HG03139 (cell line): ENCODE measurements at regions not wholly inside any gene's neighbourhood (a gene's known extent, or its start where the extent isn't known, plus 50 kb on each side); places are given as distances from the start of the nearest gene placed in this dataset.

Experiments
- ATAC-seq: cut with Tn5 transposase; IDR thresholded peaks from one replicate; pipeline ENCODE4 v1.9.1; 2021; ENCODE audit not compliant: unreplicated experiment

DNA sequence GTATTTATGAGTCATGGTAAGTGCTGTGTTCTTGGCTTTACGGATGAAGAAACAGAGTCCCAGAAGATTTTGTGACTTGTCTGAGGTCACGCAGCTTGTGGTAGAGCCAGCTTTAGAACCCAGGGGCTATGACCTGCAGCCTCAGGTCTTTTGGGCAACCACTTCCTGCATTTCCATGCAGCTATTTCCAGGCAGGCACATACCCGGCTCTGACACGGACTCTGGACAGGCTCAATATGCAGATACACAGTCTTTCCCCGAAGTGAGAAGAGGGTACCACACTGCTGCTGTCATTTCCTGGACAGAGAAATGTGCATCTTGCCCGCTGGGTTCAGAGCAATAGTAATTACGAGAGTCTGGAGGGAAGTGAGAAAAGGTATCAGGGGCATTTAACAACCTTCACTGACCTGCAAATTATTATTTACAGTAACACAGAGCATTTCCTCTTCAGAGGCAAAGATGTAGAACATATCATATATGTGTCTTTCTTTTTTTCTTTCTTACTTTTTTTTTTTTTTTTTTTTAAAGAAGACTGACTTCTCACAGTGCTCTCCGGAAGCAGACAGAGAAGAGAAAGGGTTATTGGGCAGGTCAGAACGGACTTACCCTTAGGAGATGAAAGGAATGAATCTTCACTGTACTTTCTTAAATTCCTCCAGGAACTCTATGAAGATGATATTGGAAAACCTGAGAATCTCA lies 185.1 kb downstream of the CLIC5 start:
- peak; percentile 95 for ATAC-seq

DNA sequence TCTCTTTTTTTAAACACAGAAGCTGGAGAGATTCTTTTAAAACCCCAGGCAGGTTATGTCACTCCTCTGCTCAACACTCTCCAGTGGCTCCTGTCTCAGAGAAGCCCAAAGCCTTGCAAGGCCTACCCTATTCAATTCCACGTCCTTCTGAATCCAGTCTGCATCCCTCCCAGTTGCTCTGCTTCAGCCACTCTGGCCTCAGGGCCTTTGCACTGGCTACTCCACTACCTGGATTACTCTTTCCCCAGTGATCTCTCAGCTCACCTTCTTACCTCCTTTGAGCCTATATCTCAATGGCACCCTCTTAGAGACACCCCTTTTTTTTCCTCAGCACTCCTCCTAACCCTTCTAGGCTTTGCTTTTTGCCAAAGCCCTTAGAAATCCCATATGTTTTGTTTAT lies 185.8 kb downstream of the CLIC5 start:
- ATAC-seq, result no peak

DNA sequence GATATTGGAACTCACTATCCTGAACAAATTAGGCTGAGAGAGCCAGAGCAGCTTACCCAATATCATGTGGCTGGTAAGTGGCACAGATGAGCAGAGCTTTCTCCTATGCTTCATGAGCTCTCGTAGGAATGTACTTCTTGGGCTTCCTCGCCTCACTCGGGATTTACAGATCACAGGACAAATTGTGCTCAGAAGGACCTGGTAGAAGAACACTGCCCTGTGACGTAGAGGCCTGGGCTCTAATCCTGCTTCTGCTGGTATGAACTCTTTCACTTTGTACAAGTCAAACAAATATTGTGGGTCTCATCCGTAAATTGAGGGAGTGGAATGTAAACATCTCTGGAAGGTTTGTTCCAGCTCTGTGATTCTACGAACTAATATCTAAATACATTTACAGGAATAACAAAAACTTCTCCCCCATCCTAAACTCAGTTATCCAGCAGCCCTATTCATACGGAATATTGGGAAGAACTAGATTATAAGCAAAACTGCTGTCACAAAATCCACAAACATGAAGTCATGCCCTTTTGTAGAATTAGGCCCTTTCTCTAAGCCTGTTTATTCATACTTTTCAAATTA lies 187.6 kb downstream of the CLIC5 start:
- no peak for ATAC-seq

DNA sequence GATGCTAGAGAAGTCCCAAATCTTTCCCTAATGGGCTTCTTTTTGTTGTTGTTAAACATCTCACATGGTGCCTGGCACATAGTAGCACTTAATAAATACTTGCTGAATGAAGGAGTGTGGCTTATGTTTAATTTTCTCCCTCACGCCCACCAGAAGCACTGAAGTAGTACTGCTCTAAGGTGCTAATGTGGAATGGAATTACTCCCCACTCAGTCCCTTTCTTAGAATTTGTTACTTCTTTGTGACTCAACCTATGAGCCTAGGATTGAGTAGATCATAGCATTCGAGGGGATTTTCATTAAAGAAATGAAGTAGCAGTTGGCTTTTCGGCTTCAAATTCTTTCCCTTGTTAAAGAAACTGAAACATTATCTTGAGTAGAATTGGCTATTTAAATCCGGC lies 192.8 kb downstream of the CLIC5 start:
- ATAC-seq, result no peak

DNA sequence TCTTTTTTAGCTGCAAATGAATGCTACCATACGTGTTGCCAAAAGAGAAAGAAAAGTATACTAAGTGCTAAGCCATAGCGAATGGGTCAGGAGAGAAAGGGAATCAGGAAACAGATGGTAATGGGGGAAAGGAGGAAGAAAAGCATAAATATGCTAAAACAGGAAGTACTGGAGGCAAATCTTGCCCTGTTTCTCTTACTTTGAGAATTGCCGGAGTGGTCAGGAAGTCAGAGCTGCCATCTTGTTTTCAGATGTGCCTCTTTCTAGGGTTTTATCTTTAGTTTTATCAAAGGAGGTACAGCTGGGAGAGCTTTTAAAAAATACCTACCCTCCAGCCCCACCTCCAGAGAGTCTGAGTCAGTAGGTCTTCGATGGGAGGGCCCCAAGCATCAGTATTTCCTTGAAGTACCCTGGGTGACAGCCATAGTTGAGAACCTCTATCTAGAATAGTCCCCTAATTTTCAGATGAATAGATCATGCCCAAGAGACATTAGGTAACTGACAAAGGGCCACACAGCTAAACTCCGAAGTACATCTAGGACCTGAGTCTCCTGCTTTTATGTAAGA lies 193.3 kb downstream of the CLIC5 start:
- no peak for ATAC-seq

DNA sequence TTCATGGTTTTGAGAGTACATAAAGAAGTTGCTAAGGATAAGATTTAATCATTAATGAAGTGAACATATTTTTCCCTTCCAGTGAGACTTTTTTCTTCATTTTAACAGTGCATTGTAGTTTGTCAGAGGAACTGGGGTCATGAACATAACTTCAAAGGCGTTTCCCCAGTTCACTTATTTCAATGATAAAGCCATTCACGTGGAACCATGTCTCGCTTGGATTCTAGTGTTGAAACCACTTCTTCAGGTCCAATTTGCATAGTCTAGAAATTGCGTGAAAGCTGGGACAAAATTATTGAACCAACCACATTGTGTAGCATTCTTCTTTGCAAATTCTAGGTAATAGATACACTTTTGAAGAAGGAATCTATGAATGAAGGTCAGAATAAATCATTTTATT lies 197.0 kb downstream of the CLIC5 start:
- ATAC-seq, result no peak

DNA sequence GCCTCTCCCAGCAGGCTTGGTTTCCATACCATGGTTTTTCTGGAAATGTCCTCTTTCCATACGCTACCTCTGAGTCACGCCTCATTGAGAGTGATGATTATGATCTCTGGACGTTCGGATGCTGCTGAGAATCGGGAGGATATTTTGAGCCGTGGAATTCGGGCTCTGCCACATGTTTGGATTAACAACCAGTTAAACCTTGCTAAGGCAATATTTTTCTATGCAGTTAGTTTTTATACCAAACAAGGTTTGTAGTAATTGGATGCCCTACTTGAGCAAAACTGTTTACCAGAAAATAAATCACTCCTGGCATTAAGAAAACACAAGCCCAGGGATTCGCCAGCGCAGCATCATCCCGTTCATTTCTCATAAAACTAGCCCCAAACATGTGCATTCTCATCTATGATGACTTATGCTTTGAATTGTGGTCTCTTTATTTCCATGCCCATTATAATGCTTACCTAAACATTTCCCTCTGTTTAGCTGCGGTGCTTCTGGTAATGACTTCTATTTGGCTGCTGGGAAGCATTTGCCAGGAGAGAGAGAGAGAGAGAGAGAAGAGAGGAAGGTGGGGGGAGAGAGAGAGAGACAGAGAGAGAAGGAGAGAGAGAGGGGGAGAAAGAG lies 198.9 kb downstream of the CLIC5 start:
- ATAC-seq, result no peak

DNA sequence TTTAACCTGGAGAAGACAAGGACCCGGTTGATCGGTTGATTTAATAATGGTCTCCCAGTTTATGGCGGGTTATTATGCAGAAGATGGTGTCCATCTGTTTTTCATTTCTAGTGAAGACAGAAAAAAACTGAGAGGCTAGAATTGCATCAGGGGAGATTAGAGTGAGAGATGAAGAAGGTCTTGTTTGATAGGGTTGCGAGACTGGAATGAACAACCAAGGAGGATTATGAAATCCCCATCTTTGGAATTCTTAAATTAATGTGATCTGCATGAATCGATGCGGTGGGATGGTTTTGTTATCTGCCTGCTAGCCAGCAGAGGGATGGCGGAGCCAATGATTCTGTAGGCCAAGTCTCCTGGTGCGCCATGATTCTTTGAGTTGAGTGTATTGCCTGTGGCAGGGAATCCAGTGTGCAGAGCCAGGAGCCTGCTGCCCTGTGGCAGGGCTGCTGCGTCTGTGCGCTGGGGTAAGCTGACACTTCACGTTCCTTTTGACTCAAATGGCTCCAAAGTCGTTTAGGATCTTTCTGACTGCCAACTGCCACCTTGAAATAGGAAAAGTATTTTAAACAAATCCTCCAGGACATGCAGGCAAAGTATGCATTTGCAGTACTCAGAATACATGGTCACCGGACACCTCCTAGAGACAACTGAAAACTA lies 200.1 kb downstream of the CLIC5 start:
- no peak for ATAC-seq

DNA sequence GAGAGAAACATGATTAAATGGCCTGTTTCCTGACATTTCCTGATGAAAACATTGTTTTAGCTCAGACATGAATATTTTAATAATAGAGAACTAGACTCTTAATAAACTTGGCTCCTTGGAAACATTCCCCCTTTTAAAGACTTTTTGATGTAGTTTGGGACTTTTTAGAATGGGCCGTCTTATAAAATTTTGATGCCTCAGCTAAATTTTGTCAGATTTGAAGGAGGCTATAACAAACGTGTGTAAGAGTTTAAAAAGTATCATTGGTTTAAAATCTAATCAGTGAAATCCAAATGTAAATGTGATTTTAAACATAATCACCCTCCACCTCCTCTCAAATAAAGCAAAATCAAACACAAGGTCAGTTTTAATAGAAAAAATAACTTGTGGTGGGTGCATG lies 200.9 kb downstream of the CLIC5 start:
- ATAC-seq, result no peak

DNA sequence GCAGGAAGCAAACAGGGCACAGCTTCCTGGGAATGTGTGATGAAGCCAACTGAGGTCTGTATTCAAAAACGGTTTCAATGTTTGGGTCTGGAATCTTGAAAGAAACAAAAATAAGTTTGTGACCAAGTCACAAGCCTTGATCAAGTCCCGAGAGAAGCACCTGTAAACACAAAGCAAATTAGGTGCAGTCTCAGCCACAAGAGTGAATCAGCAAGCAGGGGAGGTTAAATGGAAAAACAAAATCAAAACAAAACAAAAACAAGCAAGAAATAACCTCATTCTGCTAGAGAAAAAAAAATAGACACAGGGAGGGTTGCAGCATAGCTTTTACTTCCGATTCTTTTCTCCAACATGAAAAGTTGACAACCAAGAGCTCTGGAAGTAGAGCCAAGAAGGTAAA lies 201.7 kb downstream of the CLIC5 start:
- no peak for ATAC-seq

DNA sequence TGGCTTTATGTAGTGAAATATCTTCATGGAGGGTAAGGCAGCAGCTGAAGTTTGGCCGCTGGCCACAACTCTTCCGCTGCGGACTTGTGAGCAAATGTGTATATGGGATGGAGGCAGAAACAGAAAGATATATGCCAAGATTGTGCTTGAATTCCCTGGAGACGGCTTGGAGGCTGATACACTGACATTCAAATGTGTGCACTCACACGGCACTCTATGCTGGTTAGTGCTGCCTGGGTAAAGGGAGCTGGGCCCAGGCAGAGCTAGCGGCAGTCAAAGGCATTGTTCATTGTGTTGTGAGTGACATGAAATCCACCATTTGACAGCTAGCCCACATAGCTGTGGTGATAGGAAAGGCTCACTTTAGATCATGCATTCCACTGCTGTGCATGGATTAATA lies 202.7 kb downstream of the CLIC5 start:
- ATAC-seq, result no peak

DNA sequence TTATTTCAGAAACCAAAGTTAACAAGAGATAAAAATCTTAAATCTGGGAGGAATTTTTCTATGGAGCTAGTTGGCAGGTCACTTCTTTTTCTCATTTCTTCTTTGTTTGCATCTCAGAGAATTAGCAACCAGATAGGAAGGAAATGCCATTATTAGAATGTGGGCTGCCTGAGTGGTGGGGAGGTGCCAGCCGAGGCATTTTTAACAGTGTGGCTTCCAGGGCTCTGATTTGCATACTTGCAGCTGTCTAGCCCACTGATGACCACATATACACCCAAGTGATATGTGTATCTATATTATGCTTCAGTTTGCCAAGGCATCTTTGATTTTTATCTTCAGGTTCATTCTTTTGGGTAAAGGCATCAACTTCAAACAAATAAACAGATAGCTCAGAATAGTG lies 206.7 kb downstream of the CLIC5 start:
- ATAC-seq, result peak; percentile 67

DNA sequence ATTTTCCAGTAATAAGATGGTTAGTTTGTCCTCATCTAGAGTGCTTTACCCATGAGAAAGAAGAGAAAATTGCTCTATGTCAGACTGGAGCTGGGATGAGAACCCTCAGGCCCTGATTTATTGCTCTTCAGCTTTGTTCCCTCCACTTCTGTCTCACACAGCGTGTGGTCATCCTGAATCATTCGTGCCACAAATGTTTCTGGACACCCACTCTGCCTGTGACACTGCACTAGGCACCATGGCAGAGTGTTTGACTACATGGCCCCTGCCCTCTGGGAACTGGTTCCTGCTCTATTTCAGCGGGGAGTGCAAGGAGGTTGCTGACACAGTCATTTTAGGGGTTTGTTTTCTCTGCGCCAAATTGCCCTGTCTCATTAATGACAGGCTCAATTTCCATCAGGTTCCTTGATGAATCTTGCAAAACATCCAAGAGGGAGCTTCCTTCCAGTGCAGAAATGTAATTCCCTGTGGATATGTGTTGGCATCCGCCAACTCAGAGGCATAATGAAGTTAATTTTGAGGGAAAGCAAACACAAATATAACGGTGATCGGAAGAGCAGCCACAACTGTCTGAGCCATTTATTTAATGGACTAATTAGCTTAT lies 207.5 kb downstream of the CLIC5 start:
- no peak for ATAC-seq

DNA sequence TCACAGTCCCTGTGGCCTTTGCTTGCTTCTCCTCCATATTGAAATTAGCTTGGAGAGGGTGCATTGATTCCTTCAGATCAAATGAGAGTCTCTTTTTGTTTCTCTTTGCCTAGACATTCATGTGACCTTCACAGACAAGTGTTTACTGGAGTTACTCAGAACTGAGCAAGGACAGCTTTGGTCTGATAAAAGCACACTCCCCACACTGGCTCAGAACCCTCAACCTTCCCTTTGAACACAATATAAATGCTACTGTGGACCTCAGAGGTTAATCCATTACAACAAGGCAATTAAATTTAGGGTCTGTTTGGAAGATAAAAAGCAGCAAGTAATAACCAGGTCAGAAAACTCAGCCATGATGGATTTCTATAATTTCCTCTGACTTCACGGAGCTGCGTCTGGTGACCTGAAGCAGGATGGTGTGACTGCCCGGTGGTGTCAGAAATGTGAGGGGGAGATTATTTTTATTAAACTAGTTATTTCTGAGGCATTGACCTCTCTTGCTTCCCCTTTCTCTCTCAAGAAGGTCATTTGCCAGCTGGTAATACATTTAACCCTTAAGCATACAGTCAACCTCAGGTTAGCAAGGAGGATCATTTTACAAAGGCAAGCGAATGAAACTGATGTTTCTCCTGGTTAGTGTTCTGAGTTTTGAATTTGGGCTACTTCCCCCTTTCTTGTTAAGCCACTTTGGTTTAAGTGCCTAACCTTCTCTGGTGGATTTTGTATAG lies 208.2 kb downstream of the CLIC5 start:
- no peak for ATAC-seq

DNA sequence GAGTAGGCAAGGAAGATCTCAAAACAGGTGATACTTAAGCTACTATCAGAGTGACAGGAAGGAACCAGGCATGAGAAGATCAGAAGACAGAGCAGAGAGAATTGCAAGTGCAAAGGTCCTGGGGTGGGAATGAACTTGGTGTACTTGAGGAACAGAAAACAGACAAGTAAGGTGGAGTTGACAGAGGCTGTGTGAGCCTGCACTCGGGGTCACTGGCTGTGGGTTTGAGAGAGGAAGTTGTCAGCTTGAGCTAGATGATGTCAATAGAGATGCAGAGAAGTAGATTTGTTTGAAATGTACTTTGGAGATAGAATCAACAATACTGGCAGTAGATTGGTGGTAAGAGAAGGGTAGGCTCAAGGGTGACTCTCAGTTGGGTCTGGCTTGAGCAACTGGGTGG lies 209.5 kb downstream of the CLIC5 start:
- no peak for ATAC-seq

DNA sequence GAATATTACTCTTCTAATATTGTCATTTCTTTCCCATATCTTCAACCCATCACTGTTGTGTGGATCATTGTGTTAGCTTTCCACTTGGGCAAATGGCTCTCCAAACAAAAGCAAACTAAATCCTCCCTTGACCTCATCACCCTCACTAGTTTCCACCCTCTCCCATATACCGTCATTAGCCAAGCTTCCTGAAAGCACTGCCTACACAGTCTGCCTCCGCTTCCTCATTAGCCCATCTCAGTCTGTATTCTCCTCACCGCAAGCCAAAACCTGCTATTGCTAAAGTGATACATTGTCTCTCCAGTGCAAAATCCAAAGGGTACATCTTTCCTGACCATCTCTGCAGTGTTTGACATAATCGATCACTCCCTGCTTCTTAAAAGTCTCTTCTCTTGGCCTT lies 212.6 kb downstream of the CLIC5 start:
- ATAC-seq, result no peak

DNA sequence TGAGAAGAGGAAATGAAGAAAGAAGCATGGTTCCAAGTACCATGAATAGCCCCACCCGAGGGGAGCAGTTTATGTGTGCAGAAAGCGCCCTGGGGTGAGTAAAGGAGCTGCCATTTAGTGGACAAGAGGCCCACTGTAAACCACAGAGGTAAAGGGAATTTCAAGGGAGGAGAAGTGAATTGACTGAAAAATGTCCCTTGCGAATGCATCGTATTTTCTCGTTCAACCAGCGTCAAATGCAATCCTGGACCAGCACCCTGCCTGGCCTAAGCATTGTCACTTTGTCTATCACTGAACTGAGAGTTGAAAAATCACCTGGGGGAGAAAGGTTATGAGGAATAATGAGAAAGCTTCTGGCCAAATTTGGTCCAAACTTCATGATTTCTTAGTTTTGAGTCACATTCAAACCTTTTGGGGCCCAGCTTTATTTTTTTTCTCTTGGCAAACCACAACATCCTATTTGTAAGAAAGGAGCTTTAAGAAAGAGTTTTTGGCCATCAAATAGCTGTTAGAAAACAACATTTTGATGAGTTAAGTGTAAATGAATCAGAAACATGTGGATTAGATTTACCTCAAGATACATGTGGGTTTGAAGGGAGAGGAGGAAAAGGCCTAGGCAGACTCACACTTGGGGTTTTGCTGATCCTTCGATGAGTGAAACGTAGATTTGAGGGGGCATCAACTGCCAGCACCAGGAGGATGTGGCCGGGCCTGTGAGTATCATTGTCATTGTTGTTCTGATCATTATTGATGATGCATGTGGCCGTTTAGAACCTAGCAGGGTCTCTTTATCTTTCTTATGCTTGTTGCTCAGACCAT lies 214.0 kb downstream of the CLIC5 start:
- no peak for ATAC-seq

DNA sequence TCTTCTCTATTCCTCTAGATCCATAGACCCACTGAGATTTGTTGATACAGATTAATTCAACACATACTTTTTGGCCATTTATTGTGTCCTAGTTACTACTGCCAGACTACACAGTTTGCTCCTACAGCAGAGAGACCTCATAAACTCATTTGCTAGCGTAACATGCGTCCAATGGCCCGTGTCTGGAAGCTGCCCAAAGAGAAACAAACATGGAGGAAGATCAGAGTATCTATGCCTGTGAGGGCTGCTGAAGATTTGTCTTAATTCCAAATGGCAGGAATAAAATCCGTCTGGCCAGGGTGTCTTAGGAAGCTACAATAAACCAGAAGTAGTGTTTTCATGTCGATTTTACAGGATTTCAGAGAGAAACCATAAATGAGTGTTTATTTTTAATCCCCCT lies 214.7 kb downstream of the CLIC5 start:
- no peak for ATAC-seq

DNA sequence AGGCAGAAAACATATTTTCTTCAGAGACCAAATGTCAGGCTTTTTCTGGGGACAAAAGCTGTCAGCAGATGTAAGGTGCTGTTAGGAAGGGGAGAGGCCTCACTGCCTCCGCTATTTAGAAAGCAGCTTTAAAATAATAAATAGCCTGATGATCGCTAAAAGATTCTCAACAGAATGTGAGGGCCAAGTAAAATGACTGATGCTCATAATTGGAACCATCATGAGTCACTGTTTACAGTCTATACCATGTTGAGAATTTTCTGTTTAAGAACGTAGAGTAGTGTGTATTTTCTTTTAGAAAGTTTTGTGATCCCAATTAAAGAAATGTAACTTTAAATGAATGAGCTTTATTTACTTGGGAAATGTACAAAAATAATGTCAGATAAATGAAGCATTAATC lies 220.0 kb downstream of the CLIC5 start:
- no peak for ATAC-seq

DNA sequence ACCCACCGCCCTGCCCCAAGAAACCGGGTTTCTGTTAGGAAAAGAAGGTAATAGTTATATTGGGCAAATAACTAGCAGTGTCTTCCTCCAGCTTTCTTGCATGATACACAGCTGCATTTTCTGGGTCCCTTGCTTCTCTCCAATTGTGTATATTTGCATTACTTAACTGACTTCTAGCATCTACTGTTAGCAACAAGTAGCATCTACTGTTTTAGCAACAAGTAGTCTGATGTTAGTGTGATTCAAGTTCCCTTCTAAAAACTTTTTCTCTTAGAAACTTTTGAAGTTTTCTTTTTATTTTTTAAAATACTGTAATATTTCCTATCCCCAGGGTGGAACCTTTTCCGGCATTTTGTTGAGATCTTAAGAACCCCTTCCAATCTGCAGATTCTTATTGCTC lies 221.2 kb downstream of the CLIC5 start:
- ATAC-seq, result no peak
